ENCODE measurements at regions not wholly inside any gene's neighbourhood (a gene's known extent, or its start where the extent isn't known, plus 50 kb on each side); places are given as distances from the start of the nearest gene placed in this dataset.

DNA sequence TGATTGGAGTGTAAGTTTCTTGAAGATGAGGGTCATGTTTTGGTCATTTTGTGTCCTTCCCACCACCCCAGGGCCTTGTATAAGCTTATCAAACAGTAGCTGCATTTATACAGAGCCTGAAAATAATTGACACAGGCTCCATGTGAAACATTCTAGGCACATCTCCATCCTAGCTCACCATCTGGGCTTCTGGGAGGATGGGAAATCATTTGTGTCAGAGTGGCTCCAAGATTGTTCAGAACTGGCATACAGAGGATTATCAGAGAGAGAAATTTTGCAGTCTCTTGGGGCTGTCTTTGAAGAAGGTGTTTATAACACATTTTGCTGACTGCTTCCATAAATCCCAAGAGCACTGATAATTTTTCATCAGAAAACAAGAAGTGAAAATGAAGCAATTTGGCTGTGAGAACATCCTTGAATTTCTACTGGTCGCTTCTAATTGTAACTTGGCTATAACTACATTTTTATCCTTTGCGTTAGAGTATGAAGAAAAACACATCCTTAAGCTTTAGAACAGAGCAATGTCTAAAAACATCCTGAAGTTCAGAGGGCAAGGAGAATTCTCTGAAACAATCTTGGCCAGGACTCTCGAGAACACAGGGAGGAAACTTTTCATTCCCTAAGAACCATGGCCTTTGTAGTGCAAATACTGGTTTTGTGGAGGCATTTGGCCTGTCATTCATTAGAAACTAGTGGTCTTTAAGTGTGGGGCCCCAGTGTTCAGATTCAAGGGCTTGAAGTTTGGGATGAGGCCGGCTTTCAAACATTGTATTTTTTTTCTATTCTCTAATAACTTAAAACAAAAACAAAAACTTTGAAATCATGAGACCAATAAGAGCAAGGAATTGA, 151.1 kb downstream of the DACT1 start:
- TF ChIP-seq SUZ12 (IDR thresholded peaks at IDR 0.05; ENCODE audit: unreplicated experiment): no peak
- TF ChIP-seq IRF4 (IDR thresholded peaks at IDR 0.05; ENCODE audit: low read depth, low read length): no peak
- no peak for TF ChIP-seq BACH1 (IDR thresholded peaks at IDR 0.05; ENCODE audit: borderline replicate concordance)
- no peak for TF ChIP-seq CEBPB (IDR thresholded peaks at IDR 0.05; ENCODE audit: borderline replicate concordance in 1 of 2, low read depth in 2 of 2, low read length in 2 of 2)

Data from GM12878 (cell line).